Prostate gland (tissue), 2 donors: ENCODE measurements at regions not wholly inside any gene's neighbourhood (a gene's known extent, or its start where the extent isn't known, plus 50 kb on each side); places are given as distances from the start of the nearest gene placed in this dataset.

Source experiments
- DNase-seq: peaks from one replicate; pipeline ENCODE4 v3.0.0-alpha.2; 2019; ENCODE audit warnings: low spot score
- H3K27ac ChIP-seq, 2 donors: fragments of 200-600 bp; sonication (generic); 2 replicates each; pipeline ENCODE4 v1.5.1; 2017 to 2019
- H3K27me3 ChIP-seq: fragments of 200-600 bp; sonication (generic); replicated peaks from 2 replicates; pipeline ENCODE4 v1.5.1; 2019; ENCODE audit not compliant: insufficient read depth
- H3K36me3 ChIP-seq, 2 donors: fragments of 200-600 bp; sonication (generic); 1 replicate in 1 of 2; 2 replicates in 1 of 2; pipeline versions ENCODE4 v1.5.1 to v1.8.1; 2017 to 2019
- H3K4me1 ChIP-seq: fragments of 200-600 bp; sonication (generic); replicated peaks from 2 replicates; pipeline ENCODE4 v1.5.1; 2019
- H3K4me3 ChIP-seq, 2 donors: fragments of 200-600 bp; sonication (generic); 2 replicates each; pipeline ENCODE4 v1.5.1; 2017 to 2019
- H3K9me3 ChIP-seq: fragments of 200-600 bp; sonication (generic); 2 replicates; pipeline ENCODE4 v1.5.1; 2017
- CTCF ChIP-seq, 4 experiments: fragments of 200-600 bp in 2 of 4; fragments of 450-650 bp in 2 of 4; sonication (generic) in 2 of 4; IDR thresholded peaks; 1 replicate in 3 of 4; 2 replicates in 1 of 4; pipeline ENCODE4 v1.5.1; 2016 to 2019; ENCODE audit warnings: antibody characterized with exemption in 4 of 4, mild to moderate bottlenecking in 2 of 4, moderate library complexity in 2 of 4
- POLR2A ChIP-seq: fragments of 450-650 bp; IDR thresholded peaks from one replicate; pipeline ENCODE4 v1.6.1; 2016; ENCODE audit warnings: antibody characterized with exemption, mild to moderate bottlenecking
- POLR2AphosphoS5 ChIP-seq: sonication (generic); formaldehyde crosslinking; IDR thresholded peaks from one replicate; pipeline ENCODE4 v1.6.1; 2017; ENCODE audit warnings: antibody characterized with exemption
- WGBS: methylation state at CpG from one replicate; pipeline ENCODE4 v1.1.5; 2018; 5-methylcytosine and 5-hydroxymethylcytosine counted together
- intact Hi-C: fragments of 100-400 bp; cut with DNase I; formaldehyde crosslinking; loops from one replicate; pipeline ENCODE4 v1.14.2; 2022

GRCh38 chr17:72467841-72468653 is 347.2 kb downstream of the SOX9 start:
- peak overlapping the region; percentile 86 to 92 for H3K27ac ChIP-seq
- intact Hi-C loops = no loop called here
- no peak overlapping the region for H3K4me3 ChIP-seq

GRCh38 chr17:72468841-72469240 is 348.0 kb downstream of the SOX9 start:
- intact Hi-C loops = no loop called here

More at GRCh38 chr17:72467841-72468653, 347.2 kb downstream of the SOX9 start:
- Histone ChIP-seq H3K27me3 (no peaks in the 10 kb centered on the region), H3K4me1 (peaks cover 11% of the 10 kb centered on the region), H3K36me3 (no peaks in the 10 kb centered on the region), H3K9me3 (no peaks in the 10 kb centered on the region)
- TF ChIP-seq CTCF (IDR thresholded peaks at IDR 0.05) (peak in 1 of 4 experiments; percentile 45), POLR2AphosphoS5 (peak; percentile 87), POLR2A (peak; percentile 29)
- peak; percentile 96 for DNase-seq
- 29% methylated on average over 21 of the region's 21 CpGs for WGBS

GRCh38 chr17:72470121-72470705 is 349.4 kb downstream of the SOX9 start:
- H3K9me3 ChIP-seq = no peaks in the 10 kb centered on the region
- no peak overlapping the region for H3K4me3 ChIP-seq
- H3K27me3 ChIP-seq = no peaks in the 10 kb centered on the region
- H3K36me3 ChIP-seq = no peaks in the 10 kb centered on the region
- H3K4me1 ChIP-seq = peaks cover 3% of the 10 kb centered on the region
- no peak for TF ChIP-seq POLR2A
- TF ChIP-seq CTCF (IDR thresholded peaks at IDR 0.05) = no peak
- TF ChIP-seq POLR2AphosphoS5 = no peak
- intact Hi-C loops = no loop called here
- DNase-seq = no peak
- peak overlapping the region; percentile 26 to 86 for H3K27ac ChIP-seq
- WGBS = 76% methylated on average over 11 of the region's 11 CpGs

More at GRCh38 chr17:72468841-72469240, 348.0 kb downstream of the SOX9 start:
- H3K4me1 ChIP-seq = peaks cover 3% of the 10 kb centered on the region
- no peak overlapping the region for H3K4me3 ChIP-seq
- peak overlapping the region; percentile 86 to 92 for H3K27ac ChIP-seq
- no peaks in the 10 kb centered on the region for H3K36me3 ChIP-seq
- no peaks in the 10 kb centered on the region for H3K27me3 ChIP-seq
- TF ChIP-seq POLR2A = no peak
- no peak for TF ChIP-seq POLR2AphosphoS5
- TF ChIP-seq CTCF (IDR thresholded peaks at IDR 0.05) = no peak
- 58% methylated on average over 4 of the region's 4 CpGs for WGBS
- no peaks in the 10 kb centered on the region for H3K9me3 ChIP-seq
- DNase-seq = no peak

- no peaks in the 10 kb centered on the region for H3K9me3 ChIP-seq
- H3K36me3 ChIP-seq = no peaks in the 10 kb centered on the region
- peak overlapping the region in 1 of 2 donors; percentile 19 for H3K27ac ChIP-seq
- intact Hi-C loops = no loop called here
- H3K4me1 ChIP-seq = peaks cover 3% of the 10 kb centered on the region
- H3K27me3 ChIP-seq = no peaks in the 10 kb centered on the region
- WGBS = 64% methylated on average over 2 of the region's 2 CpGs
- TF ChIP-seq POLR2AphosphoS5 (no peak), CTCF (IDR thresholded peaks at IDR 0.05) (no peak), POLR2A (no peak)
- H3K4me3 ChIP-seq = no peak overlapping the region
- DNase-seq = no peak
Measured at GRCh38 chr17:72470734-72471133, 349.9 kb downstream of the SOX9 start.

GRCh38 chr17:72471296-72471695 is 350.5 kb downstream of the SOX9 start:
- intact Hi-C loops = no loop called here
- no peaks in the 10 kb centered on the region for H3K27me3 ChIP-seq
- peaks cover 3% of the 10 kb centered on the region for H3K4me1 ChIP-seq
- DNase-seq = no peak
- H3K36me3 ChIP-seq = no peaks in the 10 kb centered on the region
- no peaks in the 10 kb centered on the region for H3K9me3 ChIP-seq
- H3K4me3 ChIP-seq = no peak overlapping the region
- TF ChIP-seq POLR2AphosphoS5 (no peak), CTCF (IDR thresholded peaks at IDR 0.05) (no peak), POLR2A (no peak)
- 94% methylated on average over 3 of the region's 3 CpGs for WGBS
- peak overlapping the region in 1 of 2 donors; percentile 19 for H3K27ac ChIP-seq
